Activated naive CD4-positive, alpha-beta T cell treated with anti-CD3 and anti-CD28 coated beads, Interleukin-2, amount 10 ng/mL, durations not matched to agents 7 days and 5 days (primary cell): ENCODE measurements at regions not wholly inside any gene's neighbourhood (a gene's known extent, or its start where the extent isn't known, plus 50 kb on each side); places are given as distances from the start of the nearest gene placed in this dataset.

Experiments used
- CTCF ChIA-PET: fragments of 350-600 bp; sonication (Branson Sonifier 250); formaldehyde crosslinking; loops from one replicate; lab custom pipeline; 2021; ENCODE audit warnings: antibody characterized with exemption; lab: Charles Lee
- DNase-seq: peaks from one replicate; pipeline ENCODE4 v3.0.0-alpha.2; 2020
- H3K27ac Mint-ChIP-seq: one replicate; pipeline ENCODE4 v1.8.0; 2021; ENCODE audit warnings: mild to moderate bottlenecking, moderate library complexity, mixed read lengths
- H3K27me3 Mint-ChIP-seq: one replicate; pipeline ENCODE4 v1.8.0; 2021; ENCODE audit warnings: mild to moderate bottlenecking, mixed read lengths
- H3K36me3 Mint-ChIP-seq: one replicate; pipeline ENCODE4 v1.8.0; 2021; ENCODE audit warnings: mixed read lengths
- H3K4me1 Mint-ChIP-seq: one replicate; pipeline ENCODE4 v1.8.0; 2021; ENCODE audit warnings: mixed read lengths
- H3K4me3 Mint-ChIP-seq: one replicate; pipeline ENCODE4 v1.8.0; 2021; ENCODE audit warnings: mild to moderate bottlenecking, moderate library complexity, mixed read lengths
- H3K9me3 Mint-ChIP-seq: one replicate; pipeline ENCODE4 v1.8.0; 2021; ENCODE audit warnings: mixed read lengths

- no peaks in the 10 kb centered on the region for H3K4me1 Mint-ChIP-seq
- no peak overlapping the region for H3K4me3 Mint-ChIP-seq
- H3K27me3 Mint-ChIP-seq, result peaks cover 20% of the 10 kb centered on the region
- no peak overlapping the region for H3K27ac Mint-ChIP-seq
- no peaks in the 10 kb centered on the region for H3K9me3 Mint-ChIP-seq
- H3K36me3 Mint-ChIP-seq, result no peaks in the 10 kb centered on the region
- DNase-seq, result no peak
- CTCF ChIA-PET, result no interaction called here
Observed at GRCh38 chr4:42329421-42329820, 67.9 kb upstream of the SHISA3 start.

DNA sequence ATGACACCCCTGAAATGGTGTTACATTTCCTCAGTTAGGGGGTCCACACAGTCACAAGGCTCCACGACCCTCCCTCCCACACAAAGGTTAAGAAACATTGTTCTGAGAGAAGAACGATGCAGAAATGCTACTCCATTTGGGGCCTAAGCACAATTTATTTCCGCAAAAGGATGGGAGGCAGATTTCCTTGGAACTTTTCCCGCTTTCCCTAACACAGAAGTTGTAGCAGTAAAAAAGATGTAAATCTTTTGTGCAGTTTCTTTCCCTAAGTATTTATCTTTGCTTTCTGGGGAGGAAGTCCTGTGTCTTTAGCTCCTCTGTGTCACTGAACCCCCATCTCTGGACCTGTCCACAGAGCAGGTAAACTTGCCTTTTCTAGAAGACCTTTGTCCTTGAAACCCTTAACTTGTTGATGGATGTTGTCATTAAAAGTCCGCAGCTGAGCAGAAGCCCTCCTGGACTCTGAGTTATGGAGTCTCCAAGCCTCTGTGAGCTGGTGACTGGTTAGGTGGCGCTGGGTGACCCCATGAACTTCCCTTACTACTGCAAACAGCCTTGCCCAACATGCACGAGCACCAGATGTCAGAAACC, 67.2 kb upstream of the SHISA3 start:
- Mint-ChIP-seq H3K27me3 (peaks cover 20% of the 10 kb centered on the region), H3K4me1 (no peaks in the 10 kb centered on the region)

DNA sequence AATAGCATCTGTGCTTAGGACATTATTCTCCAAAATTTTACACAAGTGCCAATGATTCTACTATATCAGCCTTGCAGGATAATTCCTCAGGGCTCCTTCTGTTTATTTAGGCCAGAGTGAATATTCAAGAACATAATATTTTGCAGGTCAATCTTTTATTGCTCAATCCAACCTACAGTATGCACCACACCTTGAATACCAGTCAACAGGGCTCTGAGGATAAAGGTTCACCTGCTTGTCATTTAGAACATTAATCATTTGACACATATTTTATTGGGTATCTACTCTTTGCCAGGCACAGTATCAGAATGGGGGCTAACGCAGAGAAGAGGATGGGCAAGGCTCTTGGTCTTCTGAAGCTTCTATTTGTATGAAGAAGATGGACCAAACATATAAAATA, 66.2 kb upstream of the SHISA3 start:
- no peak overlapping the region for H3K27ac Mint-ChIP-seq
- H3K9me3 Mint-ChIP-seq, result no peaks in the 10 kb centered on the region
- DNase-seq, result no peak
- H3K27me3 Mint-ChIP-seq, result peaks cover 20% of the 10 kb centered on the region
- H3K36me3 Mint-ChIP-seq, result no peaks in the 10 kb centered on the region
- no peaks in the 10 kb centered on the region for H3K4me1 Mint-ChIP-seq
- H3K4me3 Mint-ChIP-seq, result no peak overlapping the region
- CTCF ChIA-PET, result no interaction called here

More for the DNA sequence above, 67.2 kb upstream of the SHISA3 start:
- H3K36me3 Mint-ChIP-seq, result no peaks in the 10 kb centered on the region
- DNase-seq, result no peak
- H3K27ac Mint-ChIP-seq, result no peak overlapping the region
- CTCF ChIA-PET, result no interaction called here
- no peak overlapping the region for H3K4me3 Mint-ChIP-seq
- no peaks in the 10 kb centered on the region for H3K9me3 Mint-ChIP-seq

DNA sequence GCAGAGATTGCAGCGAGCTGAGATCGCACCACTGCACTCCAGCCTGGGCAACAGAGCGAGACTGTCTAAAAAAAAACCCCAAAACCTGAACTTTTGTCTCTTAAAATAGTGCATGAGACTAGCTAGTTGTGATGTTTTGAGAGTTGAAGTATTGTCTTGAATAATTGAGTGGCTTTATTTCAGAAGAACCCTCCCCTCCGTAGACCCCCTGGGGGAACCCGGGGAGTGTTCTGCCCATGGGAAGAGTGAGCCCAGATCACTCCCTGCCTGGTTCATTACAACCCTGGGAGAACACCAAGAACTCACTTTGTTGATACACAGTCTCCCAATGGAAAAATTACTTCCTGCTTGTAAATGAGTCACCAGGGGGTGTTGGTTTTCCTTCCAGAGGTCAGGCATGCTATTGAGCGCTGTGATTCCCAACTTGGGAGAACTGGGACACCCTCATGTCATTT, 65.3 kb upstream of the SHISA3 start:
- CTCF ChIA-PET, result no interaction called here
- no peak for DNase-seq
- H3K4me3 Mint-ChIP-seq, result no peak overlapping the region
- H3K27me3 Mint-ChIP-seq, result peaks cover 15% of the 10 kb centered on the region
- no peak overlapping the region for H3K27ac Mint-ChIP-seq
- no peaks in the 10 kb centered on the region for H3K4me1 Mint-ChIP-seq
- H3K9me3 Mint-ChIP-seq, result no peaks in the 10 kb centered on the region
- no peaks in the 10 kb centered on the region for H3K36me3 Mint-ChIP-seq

- Mint-ChIP-seq H3K27ac (no peak overlapping the region), H3K27me3 (peaks cover 5% of the 10 kb centered on the region), H3K4me3 (no peak overlapping the region), H3K4me1 (no peaks in the 10 kb centered on the region), H3K36me3 (no peaks in the 10 kb centered on the region), H3K9me3 (no peaks in the 10 kb centered on the region)
- DNase-seq, result no peak
- CTCF ChIA-PET, result no interaction called here
Observed at GRCh38 chr4:42339935-42340406, 57.3 kb upstream of the SHISA3 start.

DNA sequence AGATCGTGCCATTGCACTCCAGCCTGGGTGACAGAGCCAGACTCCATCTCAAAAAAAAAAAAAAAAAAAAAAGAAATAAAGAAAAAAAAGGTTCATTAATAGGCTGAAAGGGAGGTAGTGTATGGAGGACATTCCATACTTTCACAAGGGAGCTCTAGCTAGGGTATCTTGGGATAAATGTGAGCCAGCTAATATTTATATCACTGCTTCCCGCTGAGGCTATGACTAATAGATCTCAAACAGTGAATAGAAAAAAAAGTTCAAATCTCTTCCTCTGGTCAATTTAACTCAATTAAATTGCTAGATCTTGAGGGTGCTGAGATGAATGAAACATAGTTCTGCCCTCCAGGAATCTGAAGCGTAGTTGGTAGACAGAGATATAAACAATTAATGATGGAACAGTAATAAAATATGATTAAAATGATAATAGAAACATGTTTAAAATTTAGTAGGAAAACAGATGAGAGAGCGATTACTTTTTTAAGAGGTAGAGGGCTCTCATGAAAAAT, 55.7 kb upstream of the SHISA3 start:
- no peak overlapping the region for H3K27ac Mint-ChIP-seq
- H3K9me3 Mint-ChIP-seq, result no peaks in the 10 kb centered on the region
- no peaks in the 10 kb centered on the region for H3K4me1 Mint-ChIP-seq
- no peaks in the 10 kb centered on the region for H3K36me3 Mint-ChIP-seq
- CTCF ChIA-PET, result interaction anchor here (1.1 kb wide), 1 partner anchor 178 kb away, joined by 3 read pairs; no protein-coding TSS in a partner anchor
- H3K4me3 Mint-ChIP-seq, result no peak overlapping the region
- no peak for DNase-seq
- peaks cover 5% of the 10 kb centered on the region for H3K27me3 Mint-ChIP-seq

DNA sequence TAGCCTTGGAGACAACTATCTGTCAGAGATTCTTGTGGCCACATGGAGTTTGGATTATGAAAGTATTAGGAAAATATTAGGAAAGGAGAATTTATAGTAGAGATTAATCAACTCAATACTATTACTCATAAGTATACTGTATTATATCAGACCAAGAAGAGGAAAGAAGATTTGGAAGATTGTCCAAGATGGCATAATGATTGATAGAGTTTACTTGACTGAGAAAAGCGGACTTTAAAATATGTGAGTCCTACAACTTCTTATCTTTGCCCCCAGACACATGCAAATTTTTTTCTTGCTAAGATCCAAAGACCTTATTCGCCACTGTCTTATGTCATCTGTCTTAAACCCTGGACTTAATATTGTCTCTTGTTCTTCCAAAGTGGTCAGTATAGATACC, 54.8 kb upstream of the SHISA3 start:
- no peaks in the 10 kb centered on the region for H3K9me3 Mint-ChIP-seq
- DNase-seq, result no peak
- H3K36me3 Mint-ChIP-seq, result no peaks in the 10 kb centered on the region
- no peak overlapping the region for H3K27ac Mint-ChIP-seq
- no peaks in the 10 kb centered on the region for H3K4me1 Mint-ChIP-seq
- H3K27me3 Mint-ChIP-seq, result peaks cover 5% of the 10 kb centered on the region
- CTCF ChIA-PET, result no interaction called here
- H3K4me3 Mint-ChIP-seq, result no peak overlapping the region

DNA sequence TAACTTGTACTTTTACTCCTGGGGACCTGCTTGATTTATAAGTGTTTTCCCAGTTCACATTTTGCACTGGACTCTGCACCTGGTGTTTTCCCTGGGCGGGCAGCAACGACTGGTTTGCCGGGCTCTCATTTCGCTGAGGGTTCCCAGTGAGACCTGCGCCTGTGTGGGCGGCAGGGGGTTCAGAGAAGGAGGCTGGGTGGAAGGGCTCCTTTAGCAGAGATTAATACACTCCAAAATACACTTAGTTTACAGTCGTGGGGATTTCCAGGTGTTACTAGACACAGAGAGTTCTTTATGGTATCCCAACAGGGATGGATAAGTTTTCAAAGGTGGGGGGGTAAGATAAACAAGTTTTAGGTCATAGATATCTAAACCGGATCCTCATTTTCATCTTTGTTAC, 53.0 kb upstream of the SHISA3 start:
- Mint-ChIP-seq H3K27me3 (peaks cover 5% of the 10 kb centered on the region), H3K4me1 (no peaks in the 10 kb centered on the region), H3K36me3 (no peaks in the 10 kb centered on the region), H3K9me3 (no peaks in the 10 kb centered on the region), H3K27ac (no peak overlapping the region), H3K4me3 (no peak overlapping the region)
- DNase-seq, result no peak
- CTCF ChIA-PET, result no interaction called here

DNA sequence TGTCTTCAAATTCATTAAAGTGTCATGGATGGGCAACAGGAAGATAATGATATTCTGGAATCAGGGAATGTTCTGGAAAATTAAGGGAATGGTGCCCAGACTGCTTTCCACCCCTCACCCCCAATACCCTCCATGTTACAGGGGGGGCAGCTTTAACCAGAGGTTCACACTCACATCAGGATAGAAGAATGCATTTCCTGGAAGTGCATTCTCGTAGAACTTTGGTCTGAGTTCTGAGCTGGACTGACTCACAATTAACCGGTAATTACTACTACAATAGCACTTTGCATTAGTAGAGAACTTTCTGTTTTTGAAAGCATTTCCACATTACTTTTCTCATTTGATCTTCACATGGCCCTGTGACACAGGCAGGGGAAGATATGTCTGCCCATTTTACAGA, 52.5 kb upstream of the SHISA3 start:
- Mint-ChIP-seq H3K4me1 (no peaks in the 10 kb centered on the region), H3K9me3 (no peaks in the 10 kb centered on the region), H3K27ac (no peak overlapping the region), H3K27me3 (peaks cover 5% of the 10 kb centered on the region), H3K36me3 (no peaks in the 10 kb centered on the region), H3K4me3 (no peak overlapping the region)
- DNase-seq, result no peak
- CTCF ChIA-PET, result no interaction called here

DNA sequence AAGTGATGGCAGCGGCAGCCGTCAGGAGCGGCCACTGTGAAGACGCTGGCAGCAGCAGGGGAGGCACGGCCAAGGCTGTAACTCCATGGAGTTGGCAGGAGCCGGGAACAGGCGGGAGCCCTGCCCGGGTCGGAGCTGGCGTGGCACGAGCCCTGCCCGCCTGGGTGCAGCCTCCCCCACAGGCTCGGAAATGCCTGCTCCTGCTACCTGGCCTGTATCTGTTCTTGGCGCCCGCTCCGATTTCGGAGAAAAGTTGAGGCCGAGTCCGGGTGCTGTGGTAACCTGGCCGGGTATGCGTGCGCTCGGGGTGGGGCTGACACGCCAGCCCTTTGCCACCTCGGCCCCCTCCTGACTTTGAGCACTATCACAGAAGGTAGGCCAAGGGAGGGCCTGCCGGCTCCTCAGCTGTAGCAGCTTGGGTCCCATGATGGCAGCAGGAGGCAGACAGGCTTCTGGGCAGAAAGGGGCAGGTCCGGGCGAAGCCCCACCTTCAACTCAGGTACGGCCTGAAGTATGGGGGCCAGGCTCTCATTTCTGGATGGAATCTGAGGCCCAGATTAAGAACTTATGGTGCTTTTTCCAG, 51.2 kb upstream of the SHISA3 start:
- H3K4me1 Mint-ChIP-seq, result no peaks in the 10 kb centered on the region
- no peaks in the 10 kb centered on the region for H3K36me3 Mint-ChIP-seq
- no peaks in the 10 kb centered on the region for H3K9me3 Mint-ChIP-seq
- no peak overlapping the region for H3K27ac Mint-ChIP-seq
- CTCF ChIA-PET, result no interaction called here
- DNase-seq, result no peak
- H3K4me3 Mint-ChIP-seq, result no peak overlapping the region
- no peaks in the 10 kb centered on the region for H3K27me3 Mint-ChIP-seq

DNA sequence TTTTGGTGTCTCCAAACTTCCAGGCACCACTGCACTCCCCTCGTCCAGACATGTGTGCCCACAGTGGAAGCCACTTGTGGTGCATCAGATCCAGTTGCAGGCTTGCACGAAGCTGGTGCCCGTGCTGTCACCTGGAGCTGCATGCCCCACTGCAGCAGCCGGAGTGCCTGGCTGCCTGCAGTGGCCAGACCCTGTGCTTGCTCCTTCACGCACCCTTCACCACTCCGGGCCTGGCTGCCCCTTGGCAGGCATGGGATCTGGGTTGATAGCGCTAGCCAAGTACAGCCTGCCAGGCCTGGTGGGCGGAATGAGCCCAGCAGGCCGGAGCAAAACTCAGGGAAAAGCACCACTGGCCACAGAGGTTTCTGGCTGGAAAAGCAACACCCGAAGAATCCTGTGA, 50.2 kb upstream of the SHISA3 start:
- H3K27ac Mint-ChIP-seq, result no peak overlapping the region
- H3K27me3 Mint-ChIP-seq, result no peaks in the 10 kb centered on the region
- H3K36me3 Mint-ChIP-seq, result no peaks in the 10 kb centered on the region
- no peaks in the 10 kb centered on the region for H3K4me1 Mint-ChIP-seq
- no peak overlapping the region for H3K4me3 Mint-ChIP-seq
- CTCF ChIA-PET, result interaction anchor here (0.6 kb wide), 1 partner anchor 1775 kb away, joined by 3 read pairs; no protein-coding TSS in a partner anchor
- no peaks in the 10 kb centered on the region for H3K9me3 Mint-ChIP-seq
- no peak for DNase-seq
